Left lung (tissue), 4 donors: ENCODE measurements at regions not wholly inside any gene's neighbourhood (a gene's known extent, or its start where the extent isn't known, plus 50 kb on each side); places are given as distances from the start of the nearest gene placed in this dataset.

Source experiments
- ATAC-seq: fragments of 200-7000 bp; cut with Tn5 transposase; one replicate; pipeline ENCODE4 v1.9.1; 2020; ENCODE audit warnings: moderate library complexity
- DNase-seq, 4 donors: peaks; one replicate each; pipeline ENCODE4 v3.0.0-alpha.2; 2013 to 2020
- H3K27ac ChIP-seq, 2 donors: fragments of 200-600 bp; sonication (generic) in 1 of 2; one replicate each; pipeline versions ENCODE4 v1.5.0 to v1.8.0; 2020 to 2021
- H3K27me3 ChIP-seq, 2 donors: fragments of 200-600 bp; sonication (generic) in 1 of 2; one replicate each; pipeline versions ENCODE4 v1.5.0 to v1.8.0; 2020 to 2021
- H3K36me3 ChIP-seq, 2 donors: fragments of 200-600 bp; sonication (generic) in 1 of 2; one replicate each; pipeline versions ENCODE4 v1.5.0 to v1.8.0; 2020 to 2021
- H3K4me1 ChIP-seq, 2 donors: fragments of 200-600 bp; one replicate each; pipeline ENCODE4 v1.8.0; 2021
- H3K4me3 ChIP-seq, 2 donors: fragments of 200-600 bp; sonication (generic) in 1 of 2; one replicate each; pipeline versions ENCODE4 v1.5.0 to v1.8.0; 2020 to 2021; ENCODE audit warnings: mild to moderate bottlenecking in 1 of 2
- H3K9me3 ChIP-seq, 2 donors: fragments of 200-600 bp; sonication (generic) in 1 of 2; one replicate each; pipeline versions ENCODE4 v1.5.0 to v1.8.0; 2020 to 2021
- intact Hi-C, 2 donors: fragments of 100-400 bp; cut with DNase I; formaldehyde crosslinking; loops; one replicate each; pipeline versions ENCODE4 v1.11.2 to v1.14.2; 2022
- TF ChIP-seq, protein P1 (sequence below), 2 donors: fragments of 200-600 bp; sonication (generic) in 1 of 2; IDR thresholded peaks; one replicate each; pipeline versions ENCODE4 v1.5.0 to v1.8.0; 2021; ENCODE audit warnings: antibody characterized with exemption in 2 of 2
- donor health status: DM: no; HTN: yes; CAD: no.
- donor health status: DM: no; HTN: no; CAD: no.

DNA sequence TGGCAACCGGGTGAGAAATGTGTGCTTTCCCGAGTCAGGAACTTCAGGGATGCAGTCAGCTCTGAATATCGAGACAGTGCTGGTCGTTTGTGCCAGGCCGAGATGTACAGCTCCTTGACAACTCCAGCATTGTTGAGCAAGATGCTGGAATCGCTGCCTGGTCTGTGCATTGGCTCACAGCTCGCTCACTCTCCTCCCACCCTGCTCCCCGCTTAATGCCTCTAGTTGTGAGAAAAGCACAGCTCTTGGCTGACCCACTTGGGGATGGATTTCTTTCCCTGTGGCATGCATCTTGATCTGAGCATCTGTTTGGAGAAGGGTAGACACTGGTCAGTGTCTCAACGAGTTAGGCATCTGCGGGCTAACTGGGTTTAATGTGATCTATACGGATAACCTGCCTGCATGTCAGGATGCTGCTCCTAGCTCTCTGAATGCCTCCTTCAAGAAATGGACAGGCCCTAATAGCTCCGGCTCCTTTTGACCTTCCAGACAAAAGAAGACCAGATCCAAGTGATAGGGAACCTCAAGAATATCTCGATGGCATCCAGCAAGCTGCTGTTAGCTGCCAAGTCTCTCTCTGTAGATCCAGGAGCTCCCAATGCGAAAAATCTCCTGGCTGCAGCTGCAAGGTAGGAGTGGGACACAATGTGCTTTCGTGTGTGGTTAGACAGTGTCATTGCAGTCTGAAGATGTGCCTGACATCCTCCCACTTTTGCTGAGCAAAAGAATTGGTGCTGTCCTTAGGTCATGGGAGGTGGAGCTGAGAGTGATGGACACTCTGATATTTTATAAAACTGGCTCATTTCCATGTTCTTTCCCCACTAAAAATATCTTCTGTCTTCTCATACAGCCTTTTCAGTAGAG lies 302.2 kb upstream of the TPM1 start:
- intact Hi-C loops = no loop called here
- Histone ChIP-seq H3K9me3 (no peaks in the 10 kb centered on the region), H3K27ac (no peak overlapping the region), H3K4me3 (no peak overlapping the region), H3K4me1 (peaks cover 0 to 5% of the 10 kb centered on the region in 2 donors), H3K27me3 (no peaks in the 10 kb centered on the region), H3K36me3 (no peaks in the 10 kb centered on the region)
- TF ChIP-seq, protein P1, sequence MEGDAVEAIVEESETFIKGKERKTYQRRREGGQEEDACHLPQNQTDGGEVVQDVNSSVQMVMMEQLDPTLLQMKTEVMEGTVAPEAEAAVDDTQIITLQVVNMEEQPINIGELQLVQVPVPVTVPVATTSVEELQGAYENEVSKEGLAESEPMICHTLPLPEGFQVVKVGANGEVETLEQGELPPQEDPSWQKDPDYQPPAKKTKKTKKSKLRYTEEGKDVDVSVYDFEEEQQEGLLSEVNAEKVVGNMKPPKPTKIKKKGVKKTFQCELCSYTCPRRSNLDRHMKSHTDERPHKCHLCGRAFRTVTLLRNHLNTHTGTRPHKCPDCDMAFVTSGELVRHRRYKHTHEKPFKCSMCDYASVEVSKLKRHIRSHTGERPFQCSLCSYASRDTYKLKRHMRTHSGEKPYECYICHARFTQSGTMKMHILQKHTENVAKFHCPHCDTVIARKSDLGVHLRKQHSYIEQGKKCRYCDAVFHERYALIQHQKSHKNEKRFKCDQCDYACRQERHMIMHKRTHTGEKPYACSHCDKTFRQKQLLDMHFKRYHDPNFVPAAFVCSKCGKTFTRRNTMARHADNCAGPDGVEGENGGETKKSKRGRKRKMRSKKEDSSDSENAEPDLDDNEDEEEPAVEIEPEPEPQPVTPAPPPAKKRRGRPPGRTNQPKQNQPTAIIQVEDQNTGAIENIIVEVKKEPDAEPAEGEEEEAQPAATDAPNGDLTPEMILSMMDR (IDR thresholded peaks at IDR 0.05) = no peak
- ATAC-seq = no peak
- peak in 2 of 4 donors; percentile 71 to 89 for DNase-seq

DNA sequence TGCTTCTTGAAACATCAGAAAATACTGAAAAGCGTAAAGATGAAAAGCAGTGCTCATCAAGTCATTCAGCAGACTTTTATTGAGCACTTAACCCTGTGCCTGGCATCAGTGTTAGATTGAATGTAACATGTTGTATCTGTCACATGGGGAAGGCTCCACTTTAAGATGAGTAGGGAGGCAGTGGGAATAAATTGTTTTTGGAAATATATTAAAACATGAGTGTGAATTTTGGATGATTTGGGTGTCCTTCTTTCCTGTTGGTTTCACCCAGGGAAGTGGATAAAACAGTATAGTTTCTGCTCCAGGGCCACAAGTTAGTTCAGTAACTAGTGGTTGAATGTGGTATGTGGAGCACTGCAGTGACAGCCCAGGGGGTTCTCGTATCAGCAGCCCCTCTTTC lies 301.4 kb upstream of the TPM1 start:
- no peak for DNase-seq
- Histone ChIP-seq H3K27ac (no peak overlapping the region), H3K27me3 (no peaks in the 10 kb centered on the region), H3K4me1 (peaks cover 0 to 5% of the 10 kb centered on the region in 2 donors), H3K4me3 (no peak overlapping the region), H3K9me3 (no peaks in the 10 kb centered on the region), H3K36me3 (no peaks in the 10 kb centered on the region)
- intact Hi-C loops = no loop called here
- TF ChIP-seq, protein P1 (IDR thresholded peaks at IDR 0.05) = no peak
- ATAC-seq = no peak

DNA sequence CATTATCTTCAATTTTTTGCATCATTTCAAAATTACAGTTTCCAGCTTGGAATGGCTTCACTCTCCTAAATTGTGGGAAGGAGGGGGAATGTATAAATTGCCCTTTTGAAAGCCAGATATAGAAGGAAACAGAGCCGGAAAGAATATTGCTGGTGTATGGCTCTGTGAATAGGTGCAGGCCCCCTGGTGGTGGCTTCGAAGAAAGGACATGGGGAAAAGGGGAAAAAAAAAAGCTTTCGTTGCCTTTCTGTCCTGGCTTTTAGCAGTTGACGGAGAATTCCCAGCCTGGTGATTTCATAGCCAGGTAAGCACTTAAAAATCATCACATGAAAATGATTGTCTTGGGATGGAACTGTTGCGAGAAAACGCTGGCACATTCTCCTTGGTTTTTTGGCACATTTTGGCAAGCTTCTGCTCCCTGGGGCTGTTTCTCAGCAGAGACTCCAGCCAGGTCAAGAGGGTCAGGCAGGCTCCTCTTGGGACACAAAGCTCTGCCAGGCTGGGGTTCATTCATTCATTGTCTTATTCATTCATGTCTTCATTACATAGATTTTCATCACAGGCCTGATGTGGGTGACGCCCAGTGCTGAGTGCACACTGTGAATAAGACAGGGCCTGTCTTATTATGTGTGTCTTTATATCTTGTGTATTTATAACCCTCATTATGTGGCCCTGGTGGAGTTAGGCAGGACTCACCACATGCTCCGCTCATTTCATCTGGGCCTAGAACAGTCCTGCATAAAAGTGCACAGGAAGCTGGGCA lies 300.0 kb upstream of the TPM1 start:
- no peak overlapping the region for H3K4me3 ChIP-seq
- TF ChIP-seq, protein P1 (IDR thresholded peaks at IDR 0.05) = peak; percentile 75 to 78
- DNase-seq = peak in 2 of 4 donors; percentile 82 to 91
- no peaks in the 10 kb centered on the region for H3K9me3 ChIP-seq
- no peak overlapping the region for H3K27ac ChIP-seq
- H3K36me3 ChIP-seq = no peaks in the 10 kb centered on the region
- ATAC-seq = peak; percentile 87
- peaks cover 0 to 5% of the 10 kb centered on the region in 2 donors for H3K4me1 ChIP-seq
- intact Hi-C loops = no loop called here
- no peaks in the 10 kb centered on the region for H3K27me3 ChIP-seq

- intact Hi-C loops = no loop called here
- ATAC-seq (no peak), DNase-seq (peak in 2 of 4 donors; percentile 85 to 94)
- Histone ChIP-seq H3K9me3 (no peaks in the 10 kb centered on the region), H3K4me3 (no peak overlapping the region), H3K4me1 (peaks cover 0 to 5% of the 10 kb centered on the region in 2 donors), H3K36me3 (no peaks in the 10 kb centered on the region), H3K27me3 (no peaks in the 10 kb centered on the region), H3K27ac (no peak overlapping the region)
- TF ChIP-seq, protein P1 (IDR thresholded peaks at IDR 0.05) = no peak
Observed at GRCh38 chr15:62745621-62746225, 296.8 kb upstream of the TPM1 start.

DNA sequence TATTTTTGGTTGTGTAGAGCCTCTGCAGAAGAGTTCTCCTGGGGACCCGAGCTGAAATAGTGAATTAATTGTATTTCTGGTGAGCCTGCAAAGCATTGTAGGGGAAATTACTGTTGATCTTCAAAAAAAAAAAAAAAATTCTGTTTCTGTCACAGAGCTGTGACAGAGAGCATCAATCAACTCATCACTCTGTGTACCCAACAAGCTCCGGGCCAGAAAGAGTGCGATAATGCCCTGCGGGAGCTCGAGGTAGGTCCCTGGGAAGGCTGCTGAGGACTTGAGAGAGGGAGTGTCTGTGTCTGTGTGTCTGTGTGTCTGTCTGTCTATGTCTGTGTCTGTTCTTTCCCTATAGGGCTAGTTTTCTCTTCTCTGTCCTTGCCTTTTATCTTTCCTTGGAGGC lies 294.4 kb upstream of the TPM1 start:
- H3K9me3 ChIP-seq = no peaks in the 10 kb centered on the region
- H3K27me3 ChIP-seq = no peaks in the 10 kb centered on the region
- TF ChIP-seq, protein P1 (IDR thresholded peaks at IDR 0.05) = no peak
- no peak for ATAC-seq
- no peak overlapping the region for H3K4me3 ChIP-seq
- no peak for DNase-seq
- H3K36me3 ChIP-seq = no peaks in the 10 kb centered on the region
- no peaks in the 10 kb centered on the region for H3K4me1 ChIP-seq
- intact Hi-C loops = no loop called here
- H3K27ac ChIP-seq = no peak overlapping the region
